Astrocyte (in vitro differentiated cells and primary cell): ENCODE measurements at regions not wholly inside any gene's neighbourhood (a gene's known extent, or its start where the extent isn't known, plus 50 kb on each side); places are given as distances from the start of the nearest gene placed in this dataset.

ENCODE experiments used
- EZH2 ChIP-seq: IDR thresholded peaks from 2 replicates; pipeline ENCODE4 v1.6.1; 2012; ENCODE audit warnings: mild to moderate bottlenecking, low read length, inconsistent platforms; ENCODE audit not compliant: insufficient read depth
- TF ChIP-seq, protein P1 (sequence below): IDR thresholded peaks from 2 replicates; pipeline ENCODE4 v1.5.1; 2011; ENCODE audit warnings: low read depth, mild to moderate bottlenecking, inconsistent platforms, low read length, moderate library complexity; ENCODE audit not compliant: insufficient read depth

DNA sequence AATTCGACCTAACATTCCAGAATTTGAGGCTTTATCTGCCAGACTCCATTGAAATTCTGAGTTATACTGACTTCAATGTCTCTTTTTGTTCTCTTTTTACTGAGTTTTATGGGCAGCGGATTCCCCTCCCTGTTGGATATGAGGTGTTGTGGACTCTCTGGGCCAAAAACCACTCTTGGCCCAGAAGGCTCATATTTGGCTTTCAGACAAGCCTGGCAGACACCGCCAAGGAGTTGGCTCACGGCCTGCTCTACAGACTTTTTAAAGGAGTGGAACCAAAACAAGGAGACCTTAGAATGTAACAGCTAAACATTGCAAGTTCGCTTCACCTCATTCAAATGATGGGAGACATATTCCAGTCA lies 206.4 kb upstream of the NCKAP5 start:
- TF ChIP-seq, protein P1, sequence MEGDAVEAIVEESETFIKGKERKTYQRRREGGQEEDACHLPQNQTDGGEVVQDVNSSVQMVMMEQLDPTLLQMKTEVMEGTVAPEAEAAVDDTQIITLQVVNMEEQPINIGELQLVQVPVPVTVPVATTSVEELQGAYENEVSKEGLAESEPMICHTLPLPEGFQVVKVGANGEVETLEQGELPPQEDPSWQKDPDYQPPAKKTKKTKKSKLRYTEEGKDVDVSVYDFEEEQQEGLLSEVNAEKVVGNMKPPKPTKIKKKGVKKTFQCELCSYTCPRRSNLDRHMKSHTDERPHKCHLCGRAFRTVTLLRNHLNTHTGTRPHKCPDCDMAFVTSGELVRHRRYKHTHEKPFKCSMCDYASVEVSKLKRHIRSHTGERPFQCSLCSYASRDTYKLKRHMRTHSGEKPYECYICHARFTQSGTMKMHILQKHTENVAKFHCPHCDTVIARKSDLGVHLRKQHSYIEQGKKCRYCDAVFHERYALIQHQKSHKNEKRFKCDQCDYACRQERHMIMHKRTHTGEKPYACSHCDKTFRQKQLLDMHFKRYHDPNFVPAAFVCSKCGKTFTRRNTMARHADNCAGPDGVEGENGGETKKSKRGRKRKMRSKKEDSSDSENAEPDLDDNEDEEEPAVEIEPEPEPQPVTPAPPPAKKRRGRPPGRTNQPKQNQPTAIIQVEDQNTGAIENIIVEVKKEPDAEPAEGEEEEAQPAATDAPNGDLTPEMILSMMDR: no peak
- TF ChIP-seq EZH2: no peak
